ENCODE measurements at regions not wholly inside any gene's neighbourhood (a gene's known extent, or its start where the extent isn't known, plus 50 kb on each side); places are given as distances from the start of the nearest gene placed in this dataset.

GRCh38 chr18:45276878-45277277 is 338.4 kb upstream of the SLC14A2 start:
- TF ChIP-seq CTCF (conservative IDR thresholded peaks at IDR 0.05; ENCODE audit: low read depth, low read length): no peak
- TF ChIP-seq EZH2phosphoT487 (IDR thresholded peaks at IDR 0.05; ENCODE audit: borderline replicate concordance, low read length): no peak
- TF ChIP-seq EZH2 (IDR thresholded peaks at IDR 0.05; ENCODE audit: low read length, unreplicated experiment): no peak

Data from PC-3 (cell line).